ENCODE measurements at regions not wholly inside any gene's neighbourhood (a gene's known extent, or its start where the extent isn't known, plus 50 kb on each side); places are given as distances from the start of the nearest gene placed in this dataset.
"Not testable (repeated sequence)": the region's sequence is repeated elsewhere in the genome, so short reads cannot be mapped to it uniquely, and the experiment has no call there.

DNA sequence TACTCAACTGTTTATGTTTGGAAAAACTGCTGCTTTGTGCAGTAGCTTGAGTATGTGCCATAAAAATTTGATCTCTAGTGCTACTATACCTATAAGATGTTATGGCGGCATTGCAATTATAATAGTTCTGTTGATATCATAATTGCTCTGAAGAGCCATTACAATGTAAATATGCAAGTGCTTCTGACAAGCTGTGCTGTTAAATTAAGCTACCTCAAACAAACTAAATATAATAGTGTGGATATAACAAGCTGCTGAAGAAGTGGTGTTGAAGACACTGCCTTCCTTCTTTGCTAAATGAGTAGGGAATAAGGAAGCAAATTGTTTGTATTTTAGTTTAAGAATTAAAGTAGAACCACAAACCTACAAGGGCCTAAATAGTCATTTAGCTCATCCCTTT, 301.0 kb upstream of the MIS18BP1 start (continued):
- TF ChIP-seq THRAP3 (IDR thresholded peaks at IDR 0.05; ENCODE audit: borderline replicate concordance) (no peak), ELF4 (CRISPR knock-in tag; IDR thresholded peaks at IDR 0.05) (no peak), MAFF (IDR thresholded peaks at IDR 0.05; ENCODE audit: low read length) (no peak)
- TF ChIP-seq, protein P1, sequence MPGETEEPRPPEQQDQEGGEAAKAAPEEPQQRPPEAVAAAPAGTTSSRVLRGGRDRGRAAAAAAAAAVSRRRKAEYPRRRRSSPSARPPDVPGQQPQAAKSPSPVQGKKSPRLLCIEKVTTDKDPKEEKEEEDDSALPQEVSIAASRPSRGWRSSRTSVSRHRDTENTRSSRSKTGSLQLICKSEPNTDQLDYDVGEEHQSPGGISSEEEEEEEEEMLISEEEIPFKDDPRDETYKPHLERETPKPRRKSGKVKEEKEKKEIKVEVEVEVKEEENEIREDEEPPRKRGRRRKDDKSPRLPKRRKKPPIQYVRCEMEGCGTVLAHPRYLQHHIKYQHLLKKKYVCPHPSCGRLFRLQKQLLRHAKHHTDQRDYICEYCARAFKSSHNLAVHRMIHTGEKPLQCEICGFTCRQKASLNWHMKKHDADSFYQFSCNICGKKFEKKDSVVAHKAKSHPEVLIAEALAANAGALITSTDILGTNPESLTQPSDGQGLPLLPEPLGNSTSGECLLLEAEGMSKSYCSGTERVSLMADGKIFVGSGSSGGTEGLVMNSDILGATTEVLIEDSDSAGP (CRISPR knock-in tag; IDR thresholded peaks at IDR 0.05) = no peak

DNA sequence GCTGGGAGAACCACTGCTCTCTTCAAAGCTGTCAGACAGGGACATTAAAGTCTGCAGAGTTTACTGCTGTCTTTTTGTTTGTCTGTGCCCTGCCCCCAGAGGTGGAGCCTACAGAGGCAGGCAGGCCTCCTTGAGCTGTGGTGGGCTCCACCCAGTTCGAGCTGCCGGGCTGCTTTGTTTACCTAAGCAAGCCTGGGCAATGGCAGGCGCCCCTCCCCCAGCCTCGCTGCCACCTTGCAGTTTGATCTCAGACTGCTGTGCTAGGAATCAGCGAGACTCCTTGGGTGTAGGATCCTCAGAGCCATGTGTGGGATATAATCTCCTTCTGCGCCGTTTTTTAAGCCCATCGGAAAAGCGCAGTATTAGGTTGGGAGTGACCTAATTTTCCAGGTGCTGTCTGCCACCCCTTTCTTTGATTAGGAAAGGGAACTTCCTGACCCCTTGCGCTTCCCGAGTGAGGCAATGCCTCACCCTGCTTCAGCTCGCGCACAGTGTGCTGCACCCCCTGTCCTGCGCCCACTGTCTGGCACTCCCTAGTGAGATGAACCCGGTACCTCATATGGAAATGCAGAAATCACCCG, 298.3 kb upstream of the MIS18BP1 start:
- H3K9me1 ChIP-seq (ENCODE audit: control insufficient read depth, insufficient read depth, low read length); intact Hi-C loops (cut with micrococcal nuclease); H3K36me3 ChIP-seq (ENCODE audit: control insufficient read depth, insufficient read depth, low read length); H2AFZ ChIP-seq (ENCODE audit: low read depth, low read length); BruUV-seq (replicated peaks); H3K4me2 ChIP-seq (ENCODE audit: insufficient read depth, low read length); H3K79me2 ChIP-seq (ENCODE audit: control insufficient read depth, insufficient read depth, low read length); DNase-seq (ENCODE audit: extremely low read depth in 1 of 4, low spot score in 3 of 4); H3K4me1 ChIP-seq (replicated peaks in 1 of 2; ENCODE audit: control insufficient read depth in 2 of 2, insufficient read depth in 2 of 2, low read length in 2 of 2); H3K9ac ChIP-seq (ENCODE audit: insufficient read depth in 1 of 2, low read depth in 2 of 2, low read length in 2 of 2); POLR2A ChIA-PET; H3K9me3 ChIP-seq (replicated peaks; ENCODE audit: control insufficient read depth, insufficient read depth, low read depth, low read length); in situ Hi-C loops (cut with MboI); FAIRE-seq; H3K27ac ChIP-seq (ENCODE audit: extremely low read depth, low read depth, low read length); ATAC-seq; H3K4me3 ChIP-seq; H4K20me1 ChIP-seq (replicated peaks; ENCODE audit: control insufficient read depth, insufficient read depth, low read length); CTCF ChIA-PET (ENCODE audit: low intra/inter-chr PET ratio); H3K27me3 ChIP-seq (ENCODE audit: control insufficient read depth in 2 of 2, insufficient read depth in 2 of 2, low read length in 2 of 2): not testable (repeated sequence)
- 2% methylated on average over 11 of the region's 16 CpGs for WGBS (ENCODE audit: insufficient coverage, low coverage, missing lambda C conversion rate)
